Upper lobe of right lung (tissue), 1 donor: ENCODE measurements at regions not wholly inside any gene's neighbourhood (a gene's known extent, or its start where the extent isn't known, plus 50 kb on each side); places are given as distances from the start of the nearest gene placed in this dataset.

Source experiments
- ATAC-seq: fragments of 200-7000 bp; cut with Tn5 transposase; one replicate; pipeline ENCODE4 v1.9.1; 2020; ENCODE audit warnings: mild to moderate bottlenecking, moderate library complexity
- DNase-seq: peaks from one replicate; pipeline ENCODE4 v3.0.0-alpha.2; 2020
- H3K27ac ChIP-seq: fragments of 200-600 bp; one replicate; pipeline ENCODE4 v1.8.0; 2022
- H3K27me3 ChIP-seq: fragments of 200-600 bp; one replicate; pipeline ENCODE4 v1.8.0; 2022; ENCODE audit warnings: mild to moderate bottlenecking
- H3K36me3 ChIP-seq: fragments of 200-600 bp; one replicate; pipeline ENCODE4 v1.8.0; 2022
- H3K4me1 ChIP-seq: fragments of 200-600 bp; one replicate; pipeline ENCODE4 v1.8.0; 2022
- H3K4me3 ChIP-seq: fragments of 200-600 bp; one replicate; pipeline ENCODE4 v1.8.0; 2022; ENCODE audit warnings: mild to moderate bottlenecking
- H3K9me3 ChIP-seq: fragments of 200-600 bp; one replicate; pipeline ENCODE4 v1.8.0; 2022
- intact Hi-C: fragments of 100-400 bp; cut with DNase I; formaldehyde crosslinking; loops from one replicate; pipeline ENCODE4 v1.11.0; 2022
- TF ChIP-seq, protein P1 (sequence below): fragments of 200-600 bp; IDR thresholded peaks from one replicate; pipeline ENCODE4 v1.8.0; 2022; ENCODE audit warnings: antibody characterized with exemption
- donor health status: DM: no; HTN: yes; CAD: no; lungs with severe emphysema.

GRCh38 chr18:65425366-65425765, 325.4 kb upstream of the CDH7 start:
- no peak overlapping the region for H3K4me3 ChIP-seq
- DNase-seq, result no peak
- H3K27me3 ChIP-seq, result no peaks in the 10 kb centered on the region
- no peaks in the 10 kb centered on the region for H3K9me3 ChIP-seq
- H3K36me3 ChIP-seq, result no peaks in the 10 kb centered on the region
- intact Hi-C loops, result no loop called here
- TF ChIP-seq, protein P1, sequence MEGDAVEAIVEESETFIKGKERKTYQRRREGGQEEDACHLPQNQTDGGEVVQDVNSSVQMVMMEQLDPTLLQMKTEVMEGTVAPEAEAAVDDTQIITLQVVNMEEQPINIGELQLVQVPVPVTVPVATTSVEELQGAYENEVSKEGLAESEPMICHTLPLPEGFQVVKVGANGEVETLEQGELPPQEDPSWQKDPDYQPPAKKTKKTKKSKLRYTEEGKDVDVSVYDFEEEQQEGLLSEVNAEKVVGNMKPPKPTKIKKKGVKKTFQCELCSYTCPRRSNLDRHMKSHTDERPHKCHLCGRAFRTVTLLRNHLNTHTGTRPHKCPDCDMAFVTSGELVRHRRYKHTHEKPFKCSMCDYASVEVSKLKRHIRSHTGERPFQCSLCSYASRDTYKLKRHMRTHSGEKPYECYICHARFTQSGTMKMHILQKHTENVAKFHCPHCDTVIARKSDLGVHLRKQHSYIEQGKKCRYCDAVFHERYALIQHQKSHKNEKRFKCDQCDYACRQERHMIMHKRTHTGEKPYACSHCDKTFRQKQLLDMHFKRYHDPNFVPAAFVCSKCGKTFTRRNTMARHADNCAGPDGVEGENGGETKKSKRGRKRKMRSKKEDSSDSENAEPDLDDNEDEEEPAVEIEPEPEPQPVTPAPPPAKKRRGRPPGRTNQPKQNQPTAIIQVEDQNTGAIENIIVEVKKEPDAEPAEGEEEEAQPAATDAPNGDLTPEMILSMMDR, result no peak
- H3K27ac ChIP-seq, result no peak overlapping the region
- no peaks in the 10 kb centered on the region for H3K4me1 ChIP-seq
- no peak for ATAC-seq

GRCh38 chr18:65423776-65424175, 327.0 kb upstream of the CDH7 start:
- Histone ChIP-seq H3K27me3 (no peaks in the 10 kb centered on the region), H3K9me3 (no peaks in the 10 kb centered on the region), H3K36me3 (no peaks in the 10 kb centered on the region), H3K27ac (no peak overlapping the region), H3K4me3 (no peak overlapping the region), H3K4me1 (no peaks in the 10 kb centered on the region)
- ATAC-seq (no peak), DNase-seq (no peak)
- TF ChIP-seq, protein P1, result no peak
- intact Hi-C loops, result no loop called here

DNA sequence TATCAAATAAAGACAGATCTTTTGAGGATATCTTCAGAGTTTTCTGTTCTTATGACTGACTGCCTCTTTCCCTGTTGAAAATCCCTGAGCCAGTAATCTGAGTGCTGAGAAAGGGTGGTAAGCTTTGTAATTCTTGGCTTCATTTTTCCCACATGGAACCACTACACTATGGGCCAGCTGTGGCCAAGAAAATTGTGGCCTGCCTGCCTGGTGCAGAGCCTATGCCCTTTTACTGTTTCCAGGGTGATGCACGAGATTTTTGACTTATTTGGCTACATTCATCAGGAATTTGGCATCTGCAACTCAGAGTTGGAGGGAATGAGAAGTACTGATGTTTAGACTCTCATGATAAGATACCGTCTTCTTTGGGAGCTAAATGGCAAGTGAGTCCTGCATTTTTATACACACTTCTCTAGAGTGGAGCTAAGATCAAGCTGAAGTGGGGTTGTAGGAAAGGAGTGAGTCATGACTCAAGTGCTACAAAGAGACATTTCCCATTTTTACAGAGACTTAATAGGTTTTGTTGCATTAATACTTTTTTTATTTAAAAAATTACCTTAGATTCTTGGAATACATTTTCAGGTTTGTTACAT, 328.2 kb upstream of the CDH7 start:
- no peak overlapping the region for H3K27ac ChIP-seq
- H3K36me3 ChIP-seq, result no peaks in the 10 kb centered on the region
- intact Hi-C loops, result no loop called here
- DNase-seq (no peak), ATAC-seq (no peak)
- no peaks in the 10 kb centered on the region for H3K9me3 ChIP-seq
- no peaks in the 10 kb centered on the region for H3K4me1 ChIP-seq
- no peaks in the 10 kb centered on the region for H3K27me3 ChIP-seq
- H3K4me3 ChIP-seq, result no peak overlapping the region
- TF ChIP-seq, protein P1, result no peak

- no peak for ATAC-seq
- no peaks in the 10 kb centered on the region for H3K4me1 ChIP-seq
- intact Hi-C loops, result no loop called here
- no peaks in the 10 kb centered on the region for H3K27me3 ChIP-seq
- H3K36me3 ChIP-seq, result no peaks in the 10 kb centered on the region
- no peak for DNase-seq
- TF ChIP-seq, protein P1, result no peak
- no peak overlapping the region for H3K27ac ChIP-seq
- H3K4me3 ChIP-seq, result no peak overlapping the region
- H3K9me3 ChIP-seq, result peaks cover 7% of the 10 kb centered on the region
These were observed 335.7 kb upstream of the CDH7 start for GRCh38 chr18:65415098-65415497.

- peaks cover 7% of the 10 kb centered on the region for H3K9me3 ChIP-seq
- ATAC-seq (no peak), DNase-seq (no peak)
- intact Hi-C loops, result no loop called here
- no peaks in the 10 kb centered on the region for H3K27me3 ChIP-seq
- no peaks in the 10 kb centered on the region for H3K36me3 ChIP-seq
- no peak overlapping the region for H3K4me3 ChIP-seq
- H3K4me1 ChIP-seq, result no peaks in the 10 kb centered on the region
- TF ChIP-seq, protein P1, result no peak
- no peak overlapping the region for H3K27ac ChIP-seq
These were observed 336.3 kb upstream of the CDH7 start for GRCh38 chr18:65414501-65414900.

DNA sequence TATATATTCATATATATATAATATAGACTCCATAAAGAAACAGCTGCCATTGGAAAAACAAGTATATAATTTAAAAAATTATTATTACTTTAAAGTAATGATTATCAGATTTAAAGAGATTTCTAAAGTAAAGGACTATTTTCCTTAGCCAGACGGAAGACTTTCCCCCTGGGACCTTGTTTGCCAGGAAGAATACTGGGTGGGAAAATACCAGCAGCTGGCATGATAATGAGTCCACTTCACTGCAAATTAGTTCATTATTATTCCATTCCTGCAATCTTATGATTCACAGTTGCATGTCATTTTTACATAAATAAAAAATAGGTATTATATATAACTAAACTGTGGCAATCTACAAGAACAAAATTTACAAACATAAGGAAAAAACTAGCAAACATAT, 339.8 kb upstream of the CDH7 start:
- H3K27me3 ChIP-seq, result no peaks in the 10 kb centered on the region
- no peak for ATAC-seq
- no peak overlapping the region for H3K27ac ChIP-seq
- no peaks in the 10 kb centered on the region for H3K36me3 ChIP-seq
- DNase-seq, result no peak
- no peaks in the 10 kb centered on the region for H3K9me3 ChIP-seq
- intact Hi-C loops, result no loop called here
- H3K4me1 ChIP-seq, result no peaks in the 10 kb centered on the region
- TF ChIP-seq, protein P1, result no peak
- no peak overlapping the region for H3K4me3 ChIP-seq
